ENCODE measurements at regions not wholly inside any gene's neighbourhood (a gene's known extent, or its start where the extent isn't known, plus 50 kb on each side); places are given as distances from the start of the nearest gene placed in this dataset.
"Not testable (repeated sequence)": the region's sequence is repeated elsewhere in the genome, so short reads cannot be mapped to it uniquely, and the experiment has no call there.

DNA sequence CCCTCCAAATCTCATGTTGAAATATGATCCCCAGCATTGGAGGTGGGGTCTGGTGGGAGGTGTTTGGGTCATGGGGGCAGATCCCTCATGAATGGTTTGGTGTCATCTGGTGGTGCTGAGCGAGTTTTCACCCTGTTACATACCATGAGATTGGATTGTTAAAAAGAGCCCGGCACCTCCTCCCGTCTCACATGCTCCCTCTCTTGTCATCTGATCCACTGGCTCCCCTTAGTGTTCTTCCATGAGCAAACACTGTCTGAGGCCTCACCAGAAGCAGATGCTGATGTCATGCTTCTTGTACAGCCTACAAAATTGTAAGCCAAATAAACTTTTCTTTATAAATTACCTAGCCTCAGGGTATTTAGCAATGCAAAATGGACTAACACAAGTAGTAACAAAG lies 405.0 kb upstream of the SLC39A10 start:
- H3K36me3 ChIP-seq (ENCODE audit: control insufficient read depth, insufficient read depth, low read length), result no peaks in the 10 kb centered on the region
- no peaks in the 10 kb centered on the region for H3K4me1 ChIP-seq (ENCODE audit: control insufficient read depth, insufficient read depth, low read length)
- H3K4me3 ChIP-seq (ENCODE audit: insufficient read depth, low read depth, low read length), result no peak overlapping the region
- H3K9me3 ChIP-seq (ENCODE audit: control insufficient read depth, low read length), result peaks cover 2% of the 10 kb centered on the region
- WGBS, 2 experiments, result 87 to 90% methylated on average over 3 of the region's 3 CpGs
- no peaks in the 10 kb centered on the region for H3K27me3 ChIP-seq (ENCODE audit: control insufficient read depth, insufficient read depth, low read length, poor library complexity, severe bottlenecking)
- no peak overlapping the region for H3K27ac ChIP-seq (ENCODE audit: insufficient read depth, low read depth, low read length, poor library complexity, severe bottlenecking)

DNA sequence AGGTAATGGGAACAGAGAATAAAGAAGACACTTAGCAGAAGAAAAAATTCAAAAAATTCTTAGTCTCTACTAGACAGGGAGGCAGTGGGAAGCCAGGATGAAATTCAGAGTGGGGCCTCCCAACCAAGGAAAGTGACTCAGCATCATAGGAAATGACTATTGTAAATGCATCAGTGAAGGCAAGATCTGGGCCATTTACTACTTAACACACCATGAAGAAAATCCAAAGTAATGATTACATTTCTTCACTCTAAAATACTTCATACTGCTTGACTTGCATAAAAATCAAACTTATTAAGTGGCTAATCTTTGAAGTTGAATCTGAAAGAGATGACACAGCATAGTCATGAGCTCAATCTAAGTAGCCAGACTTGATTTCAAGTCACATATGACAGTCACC lies 405.8 kb upstream of the SLC39A10 start:
- Histone ChIP-seq H3K4me1 (ENCODE audit: control insufficient read depth, insufficient read depth, low read length) (no peaks in the 10 kb centered on the region), H3K4me3 (ENCODE audit: insufficient read depth, low read depth, low read length) (no peak overlapping the region), H3K9me3 (ENCODE audit: control insufficient read depth, low read length) (peaks cover 2% of the 10 kb centered on the region), H3K27me3 (ENCODE audit: control insufficient read depth, insufficient read depth, low read length, poor library complexity, severe bottlenecking) (no peaks in the 10 kb centered on the region), H3K27ac (ENCODE audit: insufficient read depth, low read depth, low read length, poor library complexity, severe bottlenecking) (no peak overlapping the region), H3K36me3 (ENCODE audit: control insufficient read depth, insufficient read depth, low read length) (no peaks in the 10 kb centered on the region)

GRCh38 chr2:195238826-195239225 lies 418.2 kb upstream of the SLC39A10 start:
- H3K4me3 ChIP-seq (ENCODE audit: insufficient read depth, low read depth, low read length), result no peak overlapping the region
- no peaks in the 10 kb centered on the region for H3K4me1 ChIP-seq (ENCODE audit: control insufficient read depth, insufficient read depth, low read length)
- H3K9me3 ChIP-seq (ENCODE audit: control insufficient read depth, low read length), result no peaks in the 10 kb centered on the region
- H3K27ac ChIP-seq (ENCODE audit: insufficient read depth, low read depth, low read length, poor library complexity, severe bottlenecking), result no peak overlapping the region
- no peaks in the 10 kb centered on the region for H3K36me3 ChIP-seq (ENCODE audit: control insufficient read depth, insufficient read depth, low read length)
- 60 to 100% methylated on average over 1 to 3 of the region's 3 CpGs for WGBS, 2 experiments
- H3K27me3 ChIP-seq (ENCODE audit: control insufficient read depth, insufficient read depth, low read length, poor library complexity, severe bottlenecking), result no peaks in the 10 kb centered on the region

- Histone ChIP-seq H3K9me3 (ENCODE audit: control insufficient read depth, low read length) (no peaks in the 10 kb centered on the region), H3K36me3 (ENCODE audit: control insufficient read depth, insufficient read depth, low read length) (no peaks in the 10 kb centered on the region), H3K27me3 (ENCODE audit: control insufficient read depth, insufficient read depth, low read length, poor library complexity, severe bottlenecking) (no peaks in the 10 kb centered on the region), H3K27ac (ENCODE audit: insufficient read depth, low read depth, low read length, poor library complexity, severe bottlenecking) (no peak overlapping the region), H3K4me3 (ENCODE audit: insufficient read depth, low read depth, low read length) (no peak overlapping the region), H3K4me1 (ENCODE audit: control insufficient read depth, insufficient read depth, low read length) (no peaks in the 10 kb centered on the region)
- 83 to 88% methylated on average over 1 of the region's 1 CpG for WGBS, 2 experiments
These were observed 418.6 kb upstream of the SLC39A10 start for GRCh38 chr2:195238379-195238778.

DNA sequence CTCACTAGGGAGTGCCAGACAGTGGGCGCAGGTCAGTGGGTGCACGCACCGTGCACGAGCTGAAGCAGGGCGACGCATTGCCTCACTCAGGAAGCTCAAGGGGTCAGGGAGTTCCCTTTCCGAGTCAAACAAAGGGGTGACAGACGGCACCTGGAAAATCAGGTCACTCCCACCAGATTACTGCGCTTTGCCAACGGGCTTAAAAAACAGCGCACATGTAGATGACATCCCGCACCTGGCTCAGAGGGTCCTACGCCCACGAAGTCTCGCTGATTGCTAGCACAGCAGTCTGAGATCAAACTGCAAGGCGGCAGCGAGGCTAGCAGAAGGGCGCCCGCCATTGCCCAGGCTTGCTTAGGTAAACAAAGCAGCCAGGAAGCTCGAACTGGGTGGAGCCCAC lies 428.5 kb upstream of the SLC39A10 start:
- H3K4me1 ChIP-seq (ENCODE audit: control insufficient read depth, insufficient read depth, low read length); H3K27ac ChIP-seq (ENCODE audit: insufficient read depth, low read depth, low read length, poor library complexity, severe bottlenecking): not testable (repeated sequence)
- WGBS, 2 experiments, result 93 to 94% methylated on average over 20 of the region's 20 CpGs

DNA sequence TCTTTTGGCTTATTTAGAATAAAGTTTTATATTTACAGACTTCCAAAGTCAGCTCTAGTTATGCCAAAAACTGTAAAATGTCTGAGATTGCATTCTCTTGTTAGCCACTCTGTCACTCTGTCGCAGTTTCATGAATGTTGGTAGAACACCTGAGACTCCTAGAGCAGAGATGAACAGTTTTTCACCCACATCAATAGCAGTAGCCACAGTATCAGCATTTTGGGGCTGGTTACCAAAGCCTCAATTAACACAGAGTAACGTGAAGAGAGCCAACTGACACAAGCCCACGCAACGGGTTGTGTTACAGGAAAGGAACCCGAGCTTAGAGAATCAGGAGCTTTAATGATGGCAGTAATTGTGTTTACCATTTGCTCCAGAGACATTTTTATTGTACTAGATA lies 443.0 kb upstream of the SLC39A10 start:
- Histone ChIP-seq H3K27me3 (ENCODE audit: control insufficient read depth, insufficient read depth, low read length, poor library complexity, severe bottlenecking) (no peaks in the 10 kb centered on the region), H3K9me3 (ENCODE audit: control insufficient read depth, low read length) (no peaks in the 10 kb centered on the region), H3K4me3 (ENCODE audit: insufficient read depth, low read depth, low read length) (no peak overlapping the region), H3K27ac (ENCODE audit: insufficient read depth, low read depth, low read length, poor library complexity, severe bottlenecking) (no peak overlapping the region), H3K4me1 (ENCODE audit: control insufficient read depth, insufficient read depth, low read length) (no peaks in the 10 kb centered on the region), H3K36me3 (ENCODE audit: control insufficient read depth, insufficient read depth, low read length) (no peaks in the 10 kb centered on the region)
- 89 to 96% methylated on average over 5 of the region's 5 CpGs for WGBS, 2 experiments

More for the DNA sequence above, 428.5 kb upstream of the SLC39A10 start:
- not testable (repeated sequence) for H3K27me3 ChIP-seq (ENCODE audit: control insufficient read depth, insufficient read depth, low read length, poor library complexity, severe bottlenecking); H3K36me3 ChIP-seq (ENCODE audit: control insufficient read depth, insufficient read depth, low read length); H3K4me3 ChIP-seq (ENCODE audit: insufficient read depth, low read depth, low read length); H3K9me3 ChIP-seq (ENCODE audit: control insufficient read depth, low read length)

GRCh38 chr2:195212586-195212985 lies 444.4 kb upstream of the SLC39A10 start:
- no peaks in the 10 kb centered on the region for H3K9me3 ChIP-seq (ENCODE audit: control insufficient read depth, low read length)
- H3K36me3 ChIP-seq (ENCODE audit: control insufficient read depth, insufficient read depth, low read length), result no peaks in the 10 kb centered on the region
- no peak overlapping the region for H3K27ac ChIP-seq (ENCODE audit: insufficient read depth, low read depth, low read length, poor library complexity, severe bottlenecking)
- no peaks in the 10 kb centered on the region for H3K4me1 ChIP-seq (ENCODE audit: control insufficient read depth, insufficient read depth, low read length)
- no peaks in the 10 kb centered on the region for H3K27me3 ChIP-seq (ENCODE audit: control insufficient read depth, insufficient read depth, low read length, poor library complexity, severe bottlenecking)
- 13 to 43% methylated on average over 2 to 3 of the region's 3 CpGs for WGBS, 2 experiments
- no peak overlapping the region for H3K4me3 ChIP-seq (ENCODE audit: insufficient read depth, low read depth, low read length)

GRCh38 chr2:195202163-195202845 lies 454.7 kb upstream of the SLC39A10 start:
- WGBS, 2 experiments, result 84% methylated on average over 2 of the region's 2 CpGs
- H3K4me1 ChIP-seq (ENCODE audit: control insufficient read depth, insufficient read depth, low read length), result no peaks in the 10 kb centered on the region
- H3K36me3 ChIP-seq (ENCODE audit: control insufficient read depth, insufficient read depth, low read length), result no peaks in the 10 kb centered on the region
- H3K9me3 ChIP-seq (ENCODE audit: control insufficient read depth, low read length), result no peaks in the 10 kb centered on the region
- no peaks in the 10 kb centered on the region for H3K27me3 ChIP-seq (ENCODE audit: control insufficient read depth, insufficient read depth, low read length, poor library complexity, severe bottlenecking)
- H3K27ac ChIP-seq (ENCODE audit: insufficient read depth, low read depth, low read length, poor library complexity, severe bottlenecking), result no peak overlapping the region
- no peak overlapping the region for H3K4me3 ChIP-seq (ENCODE audit: insufficient read depth, low read depth, low read length)

DNA sequence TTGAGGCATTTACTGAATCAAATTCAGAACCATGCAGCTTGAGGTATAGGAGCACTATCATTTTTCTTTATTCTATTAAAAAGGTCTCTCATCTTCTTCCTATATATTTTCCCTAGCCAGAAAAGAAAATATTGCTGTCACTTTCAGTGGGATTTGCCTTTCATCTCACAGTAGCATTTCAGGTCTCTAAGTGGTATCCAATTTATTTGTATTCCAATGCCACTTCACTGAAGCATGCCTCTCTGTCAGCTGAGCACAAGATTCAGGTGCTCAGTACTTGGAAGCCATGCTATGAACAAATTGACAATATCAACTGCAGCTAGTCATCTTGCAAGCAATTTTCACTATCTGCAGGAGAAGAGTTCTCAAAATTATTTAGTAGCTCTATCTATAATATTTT lies 457.2 kb upstream of the SLC39A10 start:
- Histone ChIP-seq H3K36me3 (ENCODE audit: control insufficient read depth, insufficient read depth, low read length) (no peaks in the 10 kb centered on the region), H3K4me1 (ENCODE audit: control insufficient read depth, insufficient read depth, low read length) (no peaks in the 10 kb centered on the region), H3K27ac (ENCODE audit: insufficient read depth, low read depth, low read length, poor library complexity, severe bottlenecking) (no peak overlapping the region), H3K9me3 (ENCODE audit: control insufficient read depth, low read length) (no peaks in the 10 kb centered on the region), H3K4me3 (ENCODE audit: insufficient read depth, low read depth, low read length) (no peak overlapping the region), H3K27me3 (ENCODE audit: control insufficient read depth, insufficient read depth, low read length, poor library complexity, severe bottlenecking) (no peaks in the 10 kb centered on the region)

DNA sequence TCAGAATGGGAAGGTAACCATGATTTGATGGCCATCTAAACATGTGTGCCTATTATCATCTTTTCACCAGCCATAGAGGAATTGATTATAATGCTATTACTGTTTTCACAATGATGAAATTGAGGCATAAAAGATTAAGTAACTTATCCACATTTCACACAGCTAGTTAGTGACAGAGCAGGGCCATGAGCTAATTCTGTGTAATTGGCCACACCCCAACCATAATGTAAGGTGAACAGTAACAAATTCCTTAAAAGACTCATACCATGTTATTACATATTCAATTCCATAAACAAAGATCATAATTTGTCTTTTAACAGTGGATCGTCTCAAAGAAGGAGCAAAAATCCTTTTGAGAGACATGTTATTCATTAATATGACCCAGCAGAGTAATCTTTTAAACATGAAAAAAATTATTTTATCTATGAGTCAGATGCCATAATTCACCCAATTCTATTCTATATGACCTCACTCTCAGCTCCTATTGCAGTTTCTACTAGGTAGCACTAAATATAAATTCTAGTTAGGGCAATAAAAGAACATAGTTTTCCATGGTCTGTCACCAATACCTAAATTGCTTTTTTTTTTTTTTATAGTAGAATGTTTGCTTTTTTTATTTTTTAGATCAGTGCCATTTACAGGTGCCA lies 475.8 kb upstream of the SLC39A10 start:
- Histone ChIP-seq H3K9me3 (ENCODE audit: control insufficient read depth, low read length) (no peaks in the 10 kb centered on the region), H3K27me3 (ENCODE audit: control insufficient read depth, insufficient read depth, low read length, poor library complexity, severe bottlenecking) (no peaks in the 10 kb centered on the region), H3K4me3 (ENCODE audit: insufficient read depth, low read depth, low read length) (no peak overlapping the region), H3K27ac (ENCODE audit: insufficient read depth, low read depth, low read length, poor library complexity, severe bottlenecking) (no peak overlapping the region), H3K36me3 (ENCODE audit: control insufficient read depth, insufficient read depth, low read length) (no peaks in the 10 kb centered on the region), H3K4me1 (ENCODE audit: control insufficient read depth, insufficient read depth, low read length) (no peaks in the 10 kb centered on the region)
- 100% methylated on average over 1 of the region's 1 CpG; no CpG with 5 or more reads in 1 of the 2 experiments for WGBS, 2 experiments
